ENCODE measurements at regions not wholly inside any gene's neighbourhood (a gene's known extent, or its start where the extent isn't known, plus 50 kb on each side); places are given as distances from the start of the nearest gene placed in this dataset.
"Not testable (repeated sequence)": the region's sequence is repeated elsewhere in the genome, so short reads cannot be mapped to it uniquely, and the experiment has no call there.

- no peaks in the 10 kb centered on the region for H3K4me1 ChIP-seq
- H3K27ac ChIP-seq: no peak overlapping the region
- H3K27me3 ChIP-seq: no peaks in the 10 kb centered on the region
- TF ChIP-seq CTCF (IDR thresholded peaks at IDR 0.05): no peak
- intact Hi-C loops (cut with DNase I): no loop called here
- H3K36me3 ChIP-seq: no peaks in the 10 kb centered on the region
- H3K4me3 ChIP-seq: no peak overlapping the region
- no peak for DNase-seq (ENCODE audit: low spot score in 2 of 2)
- H3K9me3 ChIP-seq: no peaks in the 10 kb centered on the region
Measured at GRCh38 chr11:91046261-91046660, 823.4 kb upstream of the CHORDC1 start.

DNA sequence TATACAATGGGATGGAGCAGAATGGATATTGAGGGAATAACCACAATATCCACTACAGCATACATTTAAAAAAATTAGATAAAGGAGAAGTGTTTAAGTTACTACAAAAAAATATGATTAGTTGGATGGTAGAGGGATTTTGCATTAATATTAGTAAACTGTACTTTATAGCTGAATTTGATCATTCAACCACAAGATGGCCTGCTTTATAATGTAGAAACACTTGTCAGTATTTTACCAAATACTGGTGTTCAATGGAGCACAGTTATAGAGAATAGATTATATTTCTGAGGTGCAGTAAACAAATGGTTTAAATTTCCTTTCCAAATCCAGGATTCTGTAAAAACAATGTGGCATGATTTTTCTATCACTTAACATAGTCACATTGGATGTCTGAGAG is 818.8 kb upstream of the CHORDC1 start:
- no peak for DNase-seq (ENCODE audit: low spot score in 2 of 2)
- TF ChIP-seq CTCF (IDR thresholded peaks at IDR 0.05): no peak
- Histone ChIP-seq H3K4me1 (no peaks in the 10 kb centered on the region), H3K9me3 (no peaks in the 10 kb centered on the region), H3K4me3 (no peak overlapping the region), H3K27me3 (no peaks in the 10 kb centered on the region), H3K27ac (no peak overlapping the region), H3K36me3 (no peaks in the 10 kb centered on the region)
- intact Hi-C loops (cut with DNase I): no loop called here

DNA sequence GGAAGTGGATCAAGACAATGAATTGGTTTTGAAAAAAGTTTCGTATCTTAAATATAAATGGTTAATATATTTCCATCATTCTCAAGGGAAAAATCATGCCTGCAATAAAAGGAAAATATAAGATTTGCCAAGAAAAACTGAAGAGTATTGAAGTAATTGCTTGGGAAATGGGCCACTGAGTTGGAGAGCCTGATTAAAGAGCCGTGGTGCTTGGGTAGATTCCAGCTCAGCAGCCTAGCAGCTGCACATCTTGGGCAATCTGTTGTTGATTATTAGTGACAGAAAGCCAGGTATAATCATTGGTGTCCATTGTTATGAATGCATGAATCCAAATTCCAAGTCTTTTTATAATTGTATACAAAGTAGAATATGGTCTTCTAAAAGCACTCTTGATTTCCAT is 800.9 kb upstream of the CHORDC1 start:
- H3K27ac ChIP-seq: no peak overlapping the region
- H3K9me3 ChIP-seq: no peaks in the 10 kb centered on the region
- H3K4me1 ChIP-seq: no peaks in the 10 kb centered on the region
- no peaks in the 10 kb centered on the region for H3K27me3 ChIP-seq
- H3K36me3 ChIP-seq: no peaks in the 10 kb centered on the region
- TF ChIP-seq CTCF (IDR thresholded peaks at IDR 0.05): no peak
- intact Hi-C loops (cut with DNase I): no loop called here
- no peak overlapping the region for H3K4me3 ChIP-seq
- no peak for DNase-seq (ENCODE audit: low spot score in 2 of 2)

- intact Hi-C loops (cut with DNase I): no loop called here
- TF ChIP-seq CTCF (IDR thresholded peaks at IDR 0.05): no peak
- no peaks in the 10 kb centered on the region for H3K27me3 ChIP-seq
- H3K4me3 ChIP-seq: no peak overlapping the region
- H3K36me3 ChIP-seq: no peaks in the 10 kb centered on the region
- peaks cover 0 to 7% of the 10 kb centered on the region in 2 donors for H3K9me3 ChIP-seq
- DNase-seq (ENCODE audit: low spot score in 2 of 2): no peak
- H3K4me1 ChIP-seq: no peaks in the 10 kb centered on the region
- H3K27ac ChIP-seq: no peak overlapping the region
Measured at GRCh38 chr11:91011503-91011902, 788.7 kb upstream of the CHORDC1 start.

GRCh38 chr11:91005458-91005857 is 782.6 kb upstream of the CHORDC1 start:
- H3K4me3 ChIP-seq: no peak overlapping the region
- H3K27me3 ChIP-seq: no peaks in the 10 kb centered on the region
- DNase-seq (ENCODE audit: low spot score in 2 of 2): no peak
- H3K27ac ChIP-seq: no peak overlapping the region
- H3K4me1 ChIP-seq: no peaks in the 10 kb centered on the region
- intact Hi-C loops (cut with DNase I): no loop called here
- H3K9me3 ChIP-seq: peaks cover 0 to 7% of the 10 kb centered on the region in 2 donors
- H3K36me3 ChIP-seq: no peaks in the 10 kb centered on the region
- TF ChIP-seq CTCF (IDR thresholded peaks at IDR 0.05): no peak

DNA sequence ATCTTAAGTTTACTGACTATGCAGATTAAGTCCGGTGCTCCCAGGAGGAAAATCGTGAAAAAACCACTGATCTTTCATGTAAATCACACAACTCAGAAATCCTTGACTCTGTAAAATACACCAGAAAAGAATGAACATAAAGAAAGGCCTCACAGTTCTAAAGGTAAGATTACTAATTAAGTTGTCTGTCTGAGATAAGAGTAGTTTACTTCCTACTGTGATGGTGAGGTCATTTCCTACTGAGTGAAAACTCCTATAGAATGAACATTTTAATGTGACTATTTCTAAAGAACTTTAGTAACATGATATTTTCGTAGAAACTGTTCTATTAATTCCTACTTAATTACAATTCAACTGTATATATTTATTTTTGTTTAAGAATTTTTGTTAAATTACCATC is 774.4 kb upstream of the CHORDC1 start:
- Histone ChIP-seq H3K27me3 (no peaks in the 10 kb centered on the region), H3K27ac (no peak overlapping the region), H3K4me1 (no peaks in the 10 kb centered on the region), H3K36me3 (no peaks in the 10 kb centered on the region), H3K9me3 (no peaks in the 10 kb centered on the region), H3K4me3 (no peak overlapping the region)
- intact Hi-C loops (cut with DNase I): no loop called here
- no peak for DNase-seq (ENCODE audit: low spot score in 2 of 2)
- no peak for TF ChIP-seq CTCF (IDR thresholded peaks at IDR 0.05)

DNA sequence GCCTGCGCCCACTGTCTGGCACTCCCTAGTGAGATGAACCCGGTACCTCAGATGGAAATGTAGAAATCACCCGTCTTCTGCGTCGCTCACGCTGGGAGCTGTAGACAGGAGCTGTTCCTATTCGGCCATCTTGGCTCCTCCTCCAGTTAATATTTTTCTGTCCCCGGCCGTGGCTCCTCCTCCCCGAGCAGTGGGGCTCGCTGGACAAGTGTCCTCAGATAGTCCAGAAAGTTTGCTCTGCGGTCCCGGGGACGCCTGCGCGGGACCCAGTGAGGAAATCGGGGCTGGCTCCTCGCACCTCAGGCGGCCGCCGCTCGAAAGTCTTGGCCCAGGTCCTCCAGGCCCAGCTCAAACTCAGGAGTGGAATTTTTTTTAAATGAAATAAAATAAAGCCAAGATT is 749.3 kb upstream of the CHORDC1 start:
- H3K36me3 ChIP-seq; H3K27ac ChIP-seq; H3K27me3 ChIP-seq; H3K4me1 ChIP-seq; DNase-seq (ENCODE audit: low spot score in 2 of 2); H3K4me3 ChIP-seq; H3K9me3 ChIP-seq; intact Hi-C loops (cut with DNase I): not testable (repeated sequence)

Measured in ascending aorta (tissue), 2 donors.